ENCODE measurements at regions not wholly inside any gene's neighbourhood (a gene's known extent, or its start where the extent isn't known, plus 50 kb on each side); places are given as distances from the start of the nearest gene placed in this dataset.

- H3K36me3 Mint-ChIP-seq (ENCODE audit: low read depth, unreplicated experiment) = no peaks in the 10 kb centered on the region
- no peak overlapping the region for H3K27ac Mint-ChIP-seq (ENCODE audit: unreplicated experiment)
- no peak overlapping the region for H3K4me3 Mint-ChIP-seq (ENCODE audit: unreplicated experiment)
- no peaks in the 10 kb centered on the region for H3K27me3 Mint-ChIP-seq (ENCODE audit: unreplicated experiment)
- no peaks in the 10 kb centered on the region for H3K4me1 Mint-ChIP-seq (ENCODE audit: unreplicated experiment)
- H3K9me3 Mint-ChIP-seq (ENCODE audit: unreplicated experiment) = no peaks in the 10 kb centered on the region
- DNase-seq (ENCODE audit: low spot score) = no peak
- TF ChIP-seq CTCF (IDR thresholded peaks at IDR 0.05; ENCODE audit: unreplicated experiment) = no peak
These were observed 115.2 kb downstream of the BOD1 start for GRCh38 chr5:173501271-173501670.

GRCh38 chr5:173500213-173500560 is 116.3 kb downstream of the BOD1 start:
- no peak for TF ChIP-seq CTCF (IDR thresholded peaks at IDR 0.05; ENCODE audit: unreplicated experiment)
- Mint-ChIP-seq H3K4me1 (ENCODE audit: unreplicated experiment) (no peaks in the 10 kb centered on the region), H3K27me3 (ENCODE audit: unreplicated experiment) (no peaks in the 10 kb centered on the region), H3K27ac (ENCODE audit: unreplicated experiment) (no peak overlapping the region), H3K36me3 (ENCODE audit: low read depth, unreplicated experiment) (no peaks in the 10 kb centered on the region), H3K9me3 (ENCODE audit: unreplicated experiment) (no peaks in the 10 kb centered on the region), H3K4me3 (ENCODE audit: unreplicated experiment) (no peak overlapping the region)
- no peak for DNase-seq (ENCODE audit: low spot score)

GRCh38 chr5:173499471-173500212 is 116.8 kb downstream of the BOD1 start:
- H3K27ac Mint-ChIP-seq (ENCODE audit: unreplicated experiment) = no peak overlapping the region
- DNase-seq (ENCODE audit: low spot score) = no peak
- no peaks in the 10 kb centered on the region for H3K27me3 Mint-ChIP-seq (ENCODE audit: unreplicated experiment)
- TF ChIP-seq CTCF (IDR thresholded peaks at IDR 0.05; ENCODE audit: unreplicated experiment) = no peak
- no peaks in the 10 kb centered on the region for H3K36me3 Mint-ChIP-seq (ENCODE audit: low read depth, unreplicated experiment)
- H3K9me3 Mint-ChIP-seq (ENCODE audit: unreplicated experiment) = no peaks in the 10 kb centered on the region
- H3K4me3 Mint-ChIP-seq (ENCODE audit: unreplicated experiment) = no peak overlapping the region
- H3K4me1 Mint-ChIP-seq (ENCODE audit: unreplicated experiment) = no peaks in the 10 kb centered on the region

GRCh38 chr5:173498739-173499470 is 117.5 kb downstream of the BOD1 start:
- H3K27ac Mint-ChIP-seq (ENCODE audit: unreplicated experiment) = no peak overlapping the region
- no peak for TF ChIP-seq CTCF (IDR thresholded peaks at IDR 0.05; ENCODE audit: unreplicated experiment)
- DNase-seq (ENCODE audit: low spot score) = no peak

GRCh38 chr5:173498286-173498685 is 118.2 kb downstream of the BOD1 start:
- no peaks in the 10 kb centered on the region for H3K9me3 Mint-ChIP-seq (ENCODE audit: unreplicated experiment)
- no peaks in the 10 kb centered on the region for H3K36me3 Mint-ChIP-seq (ENCODE audit: low read depth, unreplicated experiment)
- no peak overlapping the region for H3K4me3 Mint-ChIP-seq (ENCODE audit: unreplicated experiment)
- TF ChIP-seq CTCF (IDR thresholded peaks at IDR 0.05; ENCODE audit: unreplicated experiment) = no peak
- no peak for DNase-seq (ENCODE audit: low spot score)
- no peak overlapping the region for H3K27ac Mint-ChIP-seq (ENCODE audit: unreplicated experiment)
- H3K27me3 Mint-ChIP-seq (ENCODE audit: unreplicated experiment) = no peaks in the 10 kb centered on the region
- H3K4me1 Mint-ChIP-seq (ENCODE audit: unreplicated experiment) = no peaks in the 10 kb centered on the region

More at GRCh38 chr5:173498739-173499470, 117.5 kb downstream of the BOD1 start:
- Mint-ChIP-seq H3K4me1 (ENCODE audit: unreplicated experiment) (no peaks in the 10 kb centered on the region), H3K27me3 (ENCODE audit: unreplicated experiment) (no peaks in the 10 kb centered on the region), H3K4me3 (ENCODE audit: unreplicated experiment) (no peak overlapping the region), H3K9me3 (ENCODE audit: unreplicated experiment) (no peaks in the 10 kb centered on the region), H3K36me3 (ENCODE audit: low read depth, unreplicated experiment) (no peaks in the 10 kb centered on the region)

Data from endothelial cell (in vitro differentiated cells).